ENCODE measurements at regions not wholly inside any gene's neighbourhood (a gene's known extent, or its start where the extent isn't known, plus 50 kb on each side); places are given as distances from the start of the nearest gene placed in this dataset.

- TF ChIP-seq CTCF (IDR thresholded peaks at IDR 0.05; ENCODE audit: low read length, missing control alignments): no peak
- DNase-seq (ENCODE audit: low read depth): no peak
- H3K4me3 ChIP-seq (replicated peaks; ENCODE audit: low read depth, low read length): no peak overlapping the region
These were observed 79.0 kb upstream of the DUSP22 start for GRCh38 chr6:213284-213683.

GRCh38 chr6:214428-214827 lies 77.9 kb upstream of the DUSP22 start:
- no peak overlapping the region for H3K4me3 ChIP-seq (replicated peaks; ENCODE audit: low read depth, low read length)
- TF ChIP-seq CTCF (IDR thresholded peaks at IDR 0.05; ENCODE audit: low read length, missing control alignments): no peak
- no peak for DNase-seq (ENCODE audit: low read depth)

- TF ChIP-seq CTCF (IDR thresholded peaks at IDR 0.05; ENCODE audit: low read length, missing control alignments): no peak
- DNase-seq (ENCODE audit: low read depth): no peak
- H3K4me3 ChIP-seq (replicated peaks; ENCODE audit: low read depth, low read length): no peak overlapping the region
These were observed 76.8 kb upstream of the DUSP22 start for GRCh38 chr6:215335-216034.

GRCh38 chr6:217048-217659 lies 75.1 kb upstream of the DUSP22 start:
- TF ChIP-seq CTCF (IDR thresholded peaks at IDR 0.05; ENCODE audit: low read length, missing control alignments): peak; percentile 45
- H3K4me3 ChIP-seq (replicated peaks; ENCODE audit: low read depth, low read length): no peak overlapping the region
- no peak for DNase-seq (ENCODE audit: low read depth)

GRCh38 chr6:218153-219018 lies 73.9 kb upstream of the DUSP22 start:
- no peak for DNase-seq (ENCODE audit: low read depth)
- no peak overlapping the region for H3K4me3 ChIP-seq (replicated peaks; ENCODE audit: low read depth, low read length)
- no peak for TF ChIP-seq CTCF (IDR thresholded peaks at IDR 0.05; ENCODE audit: low read length, missing control alignments)

- no peak for TF ChIP-seq CTCF (IDR thresholded peaks at IDR 0.05; ENCODE audit: low read length, missing control alignments)
- no peak overlapping the region for H3K4me3 ChIP-seq (replicated peaks; ENCODE audit: low read depth, low read length)
These were observed 73.2 kb upstream of the DUSP22 start for GRCh38 chr6:219019-219570.

More at GRCh38 chr6:219019-219570, 73.2 kb upstream of the DUSP22 start:
- DNase-seq (ENCODE audit: low read depth): no peak
